ENCODE measurements at regions not wholly inside any gene's neighbourhood (a gene's known extent, or its start where the extent isn't known, plus 50 kb on each side); places are given as distances from the start of the nearest gene placed in this dataset.

DNA sequence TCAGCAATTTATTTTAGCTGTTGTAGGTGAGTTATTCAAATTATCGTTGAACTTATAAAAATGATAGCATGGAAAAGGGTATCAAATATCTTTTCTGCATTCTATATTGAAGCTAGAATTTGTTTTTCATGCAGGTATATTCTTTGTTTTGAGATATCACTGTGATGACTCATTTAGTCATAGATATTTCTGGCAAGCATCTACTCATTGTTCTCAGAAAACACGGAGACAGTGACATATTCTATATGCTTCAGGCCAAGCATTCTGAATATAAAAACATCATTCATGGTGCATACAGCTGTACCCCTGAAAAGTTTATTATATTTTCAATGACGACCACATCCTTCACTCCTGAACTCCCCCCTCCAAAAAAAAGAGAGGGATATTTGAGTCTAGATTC is 150.3 kb upstream of the GRIA1 start:
- TF ChIP-seq ZIC2 (tag by site-specific recombination; IDR thresholded peaks at IDR 0.05) (no peak), ZBTB21 (tag by site-specific recombination; IDR thresholded peaks at IDR 0.05) (no peak), MYNN (tag by site-specific recombination; IDR thresholded peaks at IDR 0.05; ENCODE audit: borderline replicate concordance) (no peak), SCRT1 (tag by site-specific recombination; IDR thresholded peaks at IDR 0.05; ENCODE audit: borderline replicate concordance) (no peak), ZNF843 (tag by site-specific recombination; IDR thresholded peaks at IDR 0.05) (no peak), ZNF2 (tag by site-specific recombination; IDR thresholded peaks at IDR 0.05) (no peak), ZNF391 (tag by site-specific recombination; IDR thresholded peaks at IDR 0.05; ENCODE audit: borderline replicate concordance, low read depth) (no peak), ZNF311 (tag by site-specific recombination; IDR thresholded peaks at IDR 0.05; ENCODE audit: borderline replicate concordance) (no peak)
- TF ChIP-seq, protein P1, sequence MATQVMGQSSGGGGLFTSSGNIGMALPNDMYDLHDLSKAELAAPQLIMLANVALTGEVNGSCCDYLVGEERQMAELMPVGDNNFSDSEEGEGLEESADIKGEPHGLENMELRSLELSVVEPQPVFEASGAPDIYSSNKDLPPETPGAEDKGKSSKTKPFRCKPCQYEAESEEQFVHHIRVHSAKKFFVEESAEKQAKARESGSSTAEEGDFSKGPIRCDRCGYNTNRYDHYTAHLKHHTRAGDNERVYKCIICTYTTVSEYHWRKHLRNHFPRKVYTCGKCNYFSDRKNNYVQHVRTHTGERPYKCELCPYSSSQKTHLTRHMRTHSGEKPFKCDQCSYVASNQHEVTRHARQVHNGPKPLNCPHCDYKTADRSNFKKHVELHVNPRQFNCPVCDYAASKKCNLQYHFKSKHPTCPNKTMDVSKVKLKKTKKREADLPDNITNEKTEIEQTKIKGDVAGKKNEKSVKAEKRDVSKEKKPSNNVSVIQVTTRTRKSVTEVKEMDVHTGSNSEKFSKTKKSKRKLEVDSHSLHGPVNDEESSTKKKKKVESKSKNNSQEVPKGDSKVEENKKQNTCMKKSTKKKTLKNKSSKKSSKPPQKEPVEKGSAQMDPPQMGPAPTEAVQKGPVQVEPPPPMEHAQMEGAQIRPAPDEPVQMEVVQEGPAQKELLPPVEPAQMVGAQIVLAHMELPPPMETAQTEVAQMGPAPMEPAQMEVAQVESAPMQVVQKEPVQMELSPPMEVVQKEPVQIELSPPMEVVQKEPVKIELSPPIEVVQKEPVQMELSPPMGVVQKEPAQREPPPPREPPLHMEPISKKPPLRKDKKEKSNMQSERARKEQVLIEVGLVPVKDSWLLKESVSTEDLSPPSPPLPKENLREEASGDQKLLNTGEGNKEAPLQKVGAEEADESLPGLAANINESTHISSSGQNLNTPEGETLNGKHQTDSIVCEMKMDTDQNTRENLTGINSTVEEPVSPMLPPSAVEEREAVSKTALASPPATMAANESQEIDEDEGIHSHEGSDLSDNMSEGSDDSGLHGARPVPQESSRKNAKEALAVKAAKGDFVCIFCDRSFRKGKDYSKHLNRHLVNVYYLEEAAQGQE (tag by site-specific recombination; IDR thresholded peaks at IDR 0.05): no peak
- TF ChIP-seq, protein P2, sequence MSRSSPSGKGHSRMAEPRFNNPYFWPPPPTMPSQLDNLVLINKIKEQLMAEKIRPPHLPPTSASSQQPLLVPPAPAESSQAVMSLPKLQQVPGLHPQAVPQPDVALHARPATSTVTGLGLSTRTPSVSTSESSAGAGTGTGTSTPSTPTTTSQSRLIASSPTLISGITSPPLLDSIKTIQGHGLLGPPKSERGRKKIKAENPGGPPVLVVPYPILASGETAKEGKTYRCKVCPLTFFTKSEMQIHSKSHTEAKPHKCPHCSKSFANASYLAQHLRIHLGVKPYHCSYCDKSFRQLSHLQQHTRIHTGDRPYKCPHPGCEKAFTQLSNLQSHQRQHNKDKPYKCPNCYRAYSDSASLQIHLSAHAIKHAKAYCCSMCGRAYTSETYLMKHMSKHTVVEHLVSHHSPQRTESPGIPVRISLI (tag by site-specific recombination; IDR thresholded peaks at IDR 0.05): no peak
- H3K27ac ChIP-seq (ENCODE audit: extremely low read depth, low read depth, low read length): no peak overlapping the region
- ChIA-PET CTCF (no interaction called here), POLR2A (interaction anchor here (0.6 kb wide), 1 partner anchor 101 kb away, joined by 3 read pairs; no protein-coding TSS in a partner anchor)
- no peaks in the 10 kb centered on the region for H3K9me3 ChIP-seq (ENCODE audit: control insufficient read depth, insufficient read depth, low read depth, low read length)
- no peak overlapping the region for H3K4me3 ChIP-seq (ENCODE audit: low read depth, low read length)
- no peaks in the 10 kb centered on the region for H3K36me3 ChIP-seq (ENCODE audit: control insufficient read depth in 2 of 2, insufficient read depth in 1 of 2, low read length in 2 of 2)
- H3K4me1 ChIP-seq (ENCODE audit: control insufficient read depth, insufficient read depth, low read length): no peaks in the 10 kb centered on the region

DNA sequence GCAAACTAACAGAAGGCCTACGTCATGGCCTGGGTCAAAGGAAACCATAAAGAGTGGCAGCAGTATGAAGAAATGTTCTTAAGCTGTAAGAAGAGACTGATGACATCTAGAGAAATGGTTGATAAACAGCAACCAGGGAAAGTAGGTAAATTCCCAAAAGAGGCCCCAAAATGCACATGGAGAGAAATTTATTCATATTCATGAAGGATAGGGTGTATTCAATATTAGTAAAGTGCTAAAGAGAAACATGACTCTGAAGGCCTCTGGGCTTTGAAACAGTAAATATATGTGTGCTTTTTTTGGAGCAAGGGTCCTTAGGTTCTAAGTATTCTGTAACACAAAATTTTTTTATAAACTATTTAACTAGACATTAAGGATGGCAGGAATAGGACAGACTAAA is 149.7 kb upstream of the GRIA1 start:
- no peak overlapping the region for H3K4me3 ChIP-seq (ENCODE audit: low read depth, low read length)
- H3K36me3 ChIP-seq (ENCODE audit: control insufficient read depth in 2 of 2, insufficient read depth in 1 of 2, low read length in 2 of 2): no peaks in the 10 kb centered on the region
- CTCF ChIA-PET: no interaction called here
- H3K27ac ChIP-seq (ENCODE audit: extremely low read depth, low read depth, low read length): no peak overlapping the region
- POLR2A ChIA-PET: interaction anchor here (0.6 kb wide), 1 partner anchor 101 kb away, joined by 3 read pairs; no protein-coding TSS in a partner anchor
- H3K4me1 ChIP-seq (ENCODE audit: control insufficient read depth, insufficient read depth, low read length): no peaks in the 10 kb centered on the region
- H3K9me3 ChIP-seq (ENCODE audit: control insufficient read depth, insufficient read depth, low read depth, low read length): no peaks in the 10 kb centered on the region
- no peak for TF ChIP-seq ZNF776 (tag by site-specific recombination; IDR thresholded peaks at IDR 0.05; ENCODE audit: borderline replicate concordance)
- TF ChIP-seq ZNF37A (tag by site-specific recombination; IDR thresholded peaks at IDR 0.05): no peak
- TF ChIP-seq, protein P3, sequence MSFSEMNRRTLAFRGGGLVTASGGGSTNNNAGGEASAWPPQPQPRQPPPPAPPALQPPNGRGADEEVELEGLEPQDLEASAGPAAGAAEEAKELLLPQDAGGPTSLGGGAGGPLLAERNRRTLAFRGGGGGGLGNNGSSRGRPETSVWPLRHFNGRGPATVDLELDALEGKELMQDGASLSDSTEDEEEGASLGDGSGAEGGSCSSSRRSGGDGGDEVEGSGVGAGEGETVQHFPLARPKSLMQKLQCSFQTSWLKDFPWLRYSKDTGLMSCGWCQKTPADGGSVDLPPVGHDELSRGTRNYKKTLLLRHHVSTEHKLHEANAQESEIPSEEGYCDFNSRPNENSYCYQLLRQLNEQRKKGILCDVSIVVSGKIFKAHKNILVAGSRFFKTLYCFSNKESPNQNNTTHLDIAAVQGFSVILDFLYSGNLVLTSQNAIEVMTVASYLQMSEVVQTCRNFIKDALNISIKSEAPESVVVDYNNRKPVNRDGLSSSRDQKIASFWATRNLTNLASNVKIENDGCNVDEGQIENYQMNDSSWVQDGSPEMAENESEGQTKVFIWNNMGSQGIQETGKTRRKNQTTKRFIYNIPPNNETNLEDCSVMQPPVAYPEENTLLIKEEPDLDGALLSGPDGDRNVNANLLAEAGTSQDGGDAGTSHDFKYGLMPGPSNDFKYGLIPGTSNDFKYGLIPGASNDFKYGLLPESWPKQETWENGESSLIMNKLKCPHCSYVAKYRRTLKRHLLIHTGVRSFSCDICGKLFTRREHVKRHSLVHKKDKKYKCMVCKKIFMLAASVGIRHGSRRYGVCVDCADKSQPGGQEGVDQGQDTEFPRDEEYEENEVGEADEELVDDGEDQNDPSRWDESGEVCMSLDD (tag by site-specific recombination; IDR thresholded peaks at IDR 0.05): no peak
- TF ChIP-seq ZFP37 (tag by site-specific recombination; IDR thresholded peaks at IDR 0.05): no peak
- TF ChIP-seq ZNF747 (tag by site-specific recombination; IDR thresholded peaks at IDR 0.05): no peak
- TF ChIP-seq KLF16 (tag by site-specific recombination; IDR thresholded peaks at IDR 0.05): no peak
- TF ChIP-seq ZNF311 (tag by site-specific recombination; IDR thresholded peaks at IDR 0.05; ENCODE audit: borderline replicate concordance): no peak
- no peak for TF ChIP-seq SCRT1 (tag by site-specific recombination; IDR thresholded peaks at IDR 0.05; ENCODE audit: borderline replicate concordance)
- TF ChIP-seq ZNF169 (tag by site-specific recombination; IDR thresholded peaks at IDR 0.05): no peak
- no peak for TF ChIP-seq ZNF292 (tag by site-specific recombination; IDR thresholded peaks at IDR 0.05; ENCODE audit: borderline replicate concordance, low read depth)
- no peak for TF ChIP-seq ZNF174 (tag by site-specific recombination; IDR thresholded peaks at IDR 0.05)
- TF ChIP-seq, protein P4, sequence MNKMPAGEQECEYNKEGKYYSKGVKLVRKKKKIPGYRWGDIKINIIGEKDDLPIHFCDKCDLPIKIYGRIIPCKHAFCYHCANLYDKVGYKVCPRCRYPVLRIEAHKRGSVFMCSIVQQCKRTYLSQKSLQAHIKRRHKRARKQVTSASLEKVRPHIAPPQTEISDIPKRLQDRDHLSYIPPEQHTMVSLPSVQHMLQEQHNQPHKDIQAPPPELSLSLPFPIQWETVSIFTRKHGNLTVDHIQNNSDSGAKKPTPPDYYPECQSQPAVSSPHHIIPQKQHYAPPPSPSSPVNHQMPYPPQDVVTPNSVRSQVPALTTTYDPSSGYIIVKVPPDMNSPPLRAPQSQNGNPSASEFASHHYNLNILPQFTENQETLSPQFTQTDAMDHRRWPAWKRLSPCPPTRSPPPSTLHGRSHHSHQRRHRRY (tag by site-specific recombination; IDR thresholded peaks at IDR 0.05): no peak
- TF ChIP-seq MZF1 (tag by site-specific recombination; IDR thresholded peaks at IDR 0.05; ENCODE audit: borderline replicate concordance): no peak
- no peak for TF ChIP-seq ZBTB48 (tag by site-specific recombination; IDR thresholded peaks at IDR 0.05)
- no peak for TF ChIP-seq ZNF404 (tag by site-specific recombination; IDR thresholded peaks at IDR 0.05)
- TF ChIP-seq, protein P5, sequence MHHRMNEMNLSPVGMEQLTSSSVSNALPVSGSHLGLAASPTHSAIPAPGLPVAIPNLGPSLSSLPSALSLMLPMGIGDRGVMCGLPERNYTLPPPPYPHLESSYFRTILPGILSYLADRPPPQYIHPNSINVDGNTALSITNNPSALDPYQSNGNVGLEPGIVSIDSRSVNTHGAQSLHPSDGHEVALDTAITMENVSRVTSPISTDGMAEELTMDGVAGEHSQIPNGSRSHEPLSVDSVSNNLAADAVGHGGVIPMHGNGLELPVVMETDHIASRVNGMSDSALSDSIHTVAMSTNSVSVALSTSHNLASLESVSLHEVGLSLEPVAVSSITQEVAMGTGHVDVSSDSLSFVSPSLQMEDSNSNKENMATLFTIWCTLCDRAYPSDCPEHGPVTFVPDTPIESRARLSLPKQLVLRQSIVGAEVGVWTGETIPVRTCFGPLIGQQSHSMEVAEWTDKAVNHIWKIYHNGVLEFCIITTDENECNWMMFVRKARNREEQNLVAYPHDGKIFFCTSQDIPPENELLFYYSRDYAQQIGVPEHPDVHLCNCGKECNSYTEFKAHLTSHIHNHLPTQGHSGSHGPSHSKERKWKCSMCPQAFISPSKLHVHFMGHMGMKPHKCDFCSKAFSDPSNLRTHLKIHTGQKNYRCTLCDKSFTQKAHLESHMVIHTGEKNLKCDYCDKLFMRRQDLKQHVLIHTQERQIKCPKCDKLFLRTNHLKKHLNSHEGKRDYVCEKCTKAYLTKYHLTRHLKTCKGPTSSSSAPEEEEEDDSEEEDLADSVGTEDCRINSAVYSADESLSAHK (tag by site-specific recombination; IDR thresholded peaks at IDR 0.05): no peak
- TF ChIP-seq ZNF768 (tag by site-specific recombination; IDR thresholded peaks at IDR 0.05): no peak
